ENCODE measurements at regions not wholly inside any gene's neighbourhood (a gene's known extent, or its start where the extent isn't known, plus 50 kb on each side); places are given as distances from the start of the nearest gene placed in this dataset.
A peak's percentile ranks its signal among the peaks of the same experiment; 100 is the strongest.

GRCh38 chrX:40501164-40501855 lies 79.5 kb upstream of the ATP6AP2 start:
- FAIRE-seq (no peak), DNase-seq (ENCODE audit: low read depth in 1 of 2, low spot score in 1 of 2) (no peak), ATAC-seq (no peak)
- Histone ChIP-seq H3K27ac (no peak overlapping the region), H3K9me3 (no peaks in the 10 kb centered on the region), H3K4me3 (no peak overlapping the region), H3K4me2 (no peak overlapping the region), H3K4me1 (peaks cover 6% of the 10 kb centered on the region; the same call in 1 of the 3 replicates)
- POLR2A ChIA-PET, result no interaction called here
- TF ChIP-seq CEBPB (IDR thresholded peaks at IDR 0.05), result no peak
- no peak for TF ChIP-seq KDM1A (IDR thresholded peaks at IDR 0.05; ENCODE audit: low read depth)
- TF ChIP-seq RCOR1 (IDR thresholded peaks at IDR 0.05; ENCODE audit: low read depth, low read length), result no peak
- no peak for TF ChIP-seq CBX8 (IDR thresholded peaks at IDR 0.05)
- CTCF ChIA-PET, result no interaction called here
- 75% methylated on average over 10 of the region's 11 CpGs for WGBS (ENCODE audit: missing lambda C conversion rate)

GRCh38 chrX:40496728-40497127 lies 84.0 kb upstream of the ATP6AP2 start:
- H3K4me1 ChIP-seq, result no peaks in the 10 kb centered on the region

GRCh38 chrX:40495659-40496058 lies 85.1 kb upstream of the ATP6AP2 start:
- POLR2A ChIA-PET, result no interaction called here
- CTCF ChIA-PET, result no interaction called here
- Histone ChIP-seq H3K9me3 (no peaks in the 10 kb centered on the region), H3K4me3 (no peak overlapping the region), H3K4me1 (no peaks in the 10 kb centered on the region), H3K4me2 (no peak overlapping the region), H3K27ac (no peak overlapping the region)
- ATAC-seq, result no peak
- no peak for FAIRE-seq
- 100% methylated on average over 1 of the region's 1 CpG for WGBS (ENCODE audit: missing lambda C conversion rate)
- TF ChIP-seq GATA3 (IDR thresholded peaks at IDR 0.05; ENCODE audit: borderline replicate concordance) (no peak), HOXA7 (CRISPR knock-in tag; IDR thresholded peaks at IDR 0.05) (no peak), EP300 (IDR thresholded peaks at IDR 0.05) (no peak), NR3C1 (IDR thresholded peaks at IDR 0.05) (no peak), CHD4 (IDR thresholded peaks at IDR 0.05; ENCODE audit: borderline replicate concordance) (no peak), CBX2 (IDR thresholded peaks at IDR 0.05; ENCODE audit: borderline replicate concordance, low read depth) (no peak)
- no peak for DNase-seq (ENCODE audit: low read depth in 1 of 2, low spot score in 1 of 2)

More at GRCh38 chrX:40496728-40497127, 84.0 kb upstream of the ATP6AP2 start:
- Histone ChIP-seq H3K4me2 (no peak overlapping the region), H3K4me3 (no peak overlapping the region), H3K9me3 (no peaks in the 10 kb centered on the region), H3K27ac (no peak overlapping the region)
- 84% methylated on average over 4 of the region's 4 CpGs for WGBS (ENCODE audit: missing lambda C conversion rate)
- FAIRE-seq (no peak), DNase-seq (ENCODE audit: low read depth in 1 of 2, low spot score in 1 of 2) (no peak), ATAC-seq (peak in 1 of 2 experiments; percentile 41; a peak in 1 of 6 replicates)
- TF ChIP-seq HDAC2 (IDR thresholded peaks at IDR 0.05), result no peak
- TF ChIP-seq RFX5 (IDR thresholded peaks at IDR 0.05), result no peak
- no peak for TF ChIP-seq FOXS1 (CRISPR knock-in tag; IDR thresholded peaks at IDR 0.05)
- TF ChIP-seq E2F6 (IDR thresholded peaks at IDR 0.05; ENCODE audit: borderline replicate concordance, low read depth), result no peak
- no peak for TF ChIP-seq KDM5A (IDR thresholded peaks at IDR 0.05)
- no peak for TF ChIP-seq CBX2 (IDR thresholded peaks at IDR 0.05; ENCODE audit: borderline replicate concordance, low read depth)
- TF ChIP-seq HOXB5 (CRISPR knock-in tag; IDR thresholded peaks at IDR 0.05), result no peak
- TF ChIP-seq RAD21 (conservative IDR thresholded peaks at IDR 0.05 in 1 of 2, IDR thresholded peaks at IDR 0.05 in 1 of 2), result no peak
- TF ChIP-seq JUN (IDR thresholded peaks at IDR 0.05), result no peak
- CTCF ChIA-PET, result no interaction called here
- POLR2A ChIA-PET, result no interaction called here

GRCh38 chrX:40494005-40494404 lies 86.8 kb upstream of the ATP6AP2 start:
- CTCF ChIA-PET, result interaction anchor here (0.6 kb wide), 1 partner anchor 10 kb away, joined by 3 read pairs; no protein-coding TSS in a partner anchor
- peak; percentile 73 for FAIRE-seq
- H3K4me2 ChIP-seq, result no peak overlapping the region

More at GRCh38 chrX:40494005-40494404, 86.8 kb upstream of the ATP6AP2 start:
- DNase-seq (ENCODE audit: low read depth in 1 of 2, low spot score in 1 of 2), result no peak
- no peak for ATAC-seq
- Histone ChIP-seq H3K9me3 (no peaks in the 10 kb centered on the region), H3K27ac (no peak overlapping the region), H3K4me1 (no peaks in the 10 kb centered on the region), H3K4me3 (no peak overlapping the region)
- POLR2A ChIA-PET, result no interaction called here
- WGBS (ENCODE audit: missing lambda C conversion rate), result 40% methylated on average over 2 of the region's 2 CpGs
- TF ChIP-seq JUN (IDR thresholded peaks at IDR 0.05) (no peak), ESRRA (IDR thresholded peaks at IDR 0.05; ENCODE audit: borderline replicate concordance, low read length) (no peak), MAZ (IDR thresholded peaks at IDR 0.05; ENCODE audit: borderline replicate concordance, low read depth, low read length) (no peak)
